GM18517 (cell line): ENCODE measurements at regions not wholly inside any gene's neighbourhood (a gene's known extent, or its start where the extent isn't known, plus 50 kb on each side); places are given as distances from the start of the nearest gene placed in this dataset.
"Not testable (repeated sequence)": the region's sequence is repeated elsewhere in the genome, so short reads cannot be mapped to it uniquely, and the experiment has no call there.

ENCODE experiments used
- ATAC-seq: cut with Tn5 transposase; IDR thresholded peaks from one replicate; pipeline ENCODE4 v1.9.1; 2021; ENCODE audit warnings: mild to moderate bottlenecking, moderate library complexity; ENCODE audit not compliant: unreplicated experiment

DNA sequence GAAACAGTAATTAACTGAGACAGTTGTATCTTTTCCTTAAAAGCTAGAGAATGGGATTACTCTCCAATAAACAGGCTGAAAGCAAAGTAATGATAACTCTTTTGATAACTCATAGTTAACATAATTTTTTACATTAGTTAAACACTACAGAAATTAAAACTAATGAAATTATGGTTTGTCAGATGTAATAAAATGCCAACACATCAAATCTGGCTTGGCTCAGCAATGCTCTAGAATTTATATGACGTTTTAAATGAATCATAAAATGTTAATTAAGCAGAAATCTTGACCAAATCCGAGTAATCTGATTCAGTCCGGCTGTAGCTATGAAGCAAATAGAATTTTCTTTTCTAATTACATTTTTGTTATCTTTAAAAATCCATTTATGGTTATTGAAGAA, 244.2 kb upstream of the NR3C2 start:
- no peak for ATAC-seq

DNA sequence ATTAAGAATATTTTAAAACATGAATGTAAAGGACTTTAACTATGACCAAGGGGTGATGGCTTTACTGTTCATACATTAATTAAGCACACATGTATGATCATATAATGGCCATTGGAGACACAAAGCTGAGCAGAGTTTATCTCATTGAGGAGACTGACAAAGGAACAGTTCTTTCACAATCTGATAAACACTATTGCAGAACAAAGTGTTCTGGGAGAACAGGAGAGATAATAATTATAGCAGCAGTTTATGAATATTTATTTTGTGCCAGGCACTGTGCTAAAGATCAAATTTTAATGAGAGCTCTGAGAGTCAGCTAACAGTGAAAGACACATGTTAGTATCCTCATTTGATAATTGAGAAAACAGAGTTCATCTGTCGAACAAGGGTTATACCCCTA, 242.4 kb upstream of the NR3C2 start:
- ATAC-seq, result no peak

DNA sequence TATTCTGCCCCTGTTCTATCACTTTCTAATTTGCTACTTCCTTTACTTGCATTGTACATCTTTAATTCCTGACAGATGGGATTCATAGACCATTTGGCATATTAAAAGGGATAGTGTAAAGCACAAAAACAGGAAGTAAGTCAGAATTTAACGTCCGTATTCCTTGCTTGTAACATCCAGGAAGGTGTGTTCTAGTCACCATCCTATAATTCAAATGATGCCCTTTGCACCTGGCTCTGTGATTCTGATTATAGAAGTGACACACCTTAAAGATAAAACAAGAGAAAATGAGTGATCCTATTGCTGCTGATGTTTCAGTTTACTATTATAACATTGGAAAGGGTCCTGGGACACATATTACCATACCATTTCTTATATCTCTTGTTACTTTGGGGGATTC, 238.7 kb upstream of the NR3C2 start:
- ATAC-seq, result no peak

DNA sequence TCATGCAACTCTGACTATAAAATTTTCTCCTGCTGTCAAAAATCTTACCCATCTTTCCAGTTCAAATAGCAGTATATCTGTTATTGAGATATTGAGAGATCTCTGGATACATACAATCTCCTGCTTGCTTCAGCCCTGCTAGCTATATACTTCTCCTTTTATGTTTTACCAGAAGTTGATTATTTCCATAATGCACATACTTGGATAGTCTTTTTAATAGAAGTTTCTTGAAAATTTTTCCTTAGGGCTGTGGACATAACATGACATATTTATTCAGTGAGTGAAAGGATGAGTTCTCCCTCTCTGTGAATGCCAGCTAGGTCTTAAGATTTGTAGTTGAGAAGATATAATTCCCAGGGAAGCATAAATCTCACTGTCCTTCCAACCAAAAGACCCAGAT, 234.1 kb upstream of the NR3C2 start:
- no peak for ATAC-seq

DNA sequence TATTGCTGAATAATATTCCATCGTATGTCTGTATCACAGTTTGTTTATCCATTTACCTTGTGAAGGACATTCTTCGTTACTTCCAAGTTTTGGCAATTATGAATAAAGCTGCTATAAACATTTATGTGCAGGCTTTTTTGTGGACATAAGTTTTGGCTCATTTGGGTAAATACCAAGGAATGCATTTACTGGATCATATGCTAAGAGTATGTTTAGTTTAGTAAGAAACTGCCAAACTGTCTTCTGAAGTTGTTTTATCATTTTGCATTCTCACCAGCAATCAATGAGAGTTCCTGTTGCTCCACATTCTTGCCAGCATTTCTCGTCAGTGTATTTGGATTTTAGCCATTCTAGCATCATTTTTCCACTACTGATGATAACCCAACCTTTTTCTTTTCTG, 232.7 kb upstream of the NR3C2 start:
- no peak for ATAC-seq

DNA sequence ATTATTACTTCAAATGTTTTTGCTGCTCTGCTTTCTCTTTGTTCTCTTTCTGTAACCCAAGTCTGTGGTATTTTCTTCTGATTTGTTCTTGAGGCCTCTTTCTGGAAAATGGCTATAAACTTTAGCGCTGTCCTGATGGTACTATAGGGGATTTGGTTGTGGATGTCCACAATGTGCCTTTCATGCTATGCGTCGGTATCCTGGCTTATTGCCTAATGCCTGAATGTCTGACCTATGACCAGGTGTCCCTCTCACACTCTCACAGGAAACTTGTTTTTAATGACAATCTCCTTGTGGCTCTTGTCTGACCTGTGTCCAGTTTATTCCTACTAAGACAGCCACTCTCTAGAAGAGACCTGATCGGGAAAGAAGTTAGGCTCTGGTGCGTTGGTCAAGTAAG, 222.4 kb upstream of the NR3C2 start:
- no peak for ATAC-seq

DNA sequence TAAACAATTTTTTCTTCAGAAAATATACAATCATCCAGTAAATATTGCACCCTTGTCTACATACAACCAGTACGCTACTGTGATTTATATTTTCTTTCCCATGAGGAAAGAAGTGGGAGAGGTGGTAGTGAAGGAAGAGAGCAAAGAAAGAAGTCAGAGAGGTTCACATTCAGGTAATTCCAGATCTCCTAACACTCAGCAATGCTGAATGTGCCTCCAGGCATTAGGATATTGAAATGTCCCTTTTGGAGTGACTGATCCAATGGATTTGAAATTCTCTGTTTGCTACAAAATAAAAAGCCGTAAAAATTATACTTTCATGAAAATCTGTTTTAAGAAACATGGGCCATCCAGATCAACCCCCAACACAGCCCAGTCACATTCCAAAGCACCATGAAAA, 211.9 kb upstream of the NR3C2 start:
- no peak for ATAC-seq

DNA sequence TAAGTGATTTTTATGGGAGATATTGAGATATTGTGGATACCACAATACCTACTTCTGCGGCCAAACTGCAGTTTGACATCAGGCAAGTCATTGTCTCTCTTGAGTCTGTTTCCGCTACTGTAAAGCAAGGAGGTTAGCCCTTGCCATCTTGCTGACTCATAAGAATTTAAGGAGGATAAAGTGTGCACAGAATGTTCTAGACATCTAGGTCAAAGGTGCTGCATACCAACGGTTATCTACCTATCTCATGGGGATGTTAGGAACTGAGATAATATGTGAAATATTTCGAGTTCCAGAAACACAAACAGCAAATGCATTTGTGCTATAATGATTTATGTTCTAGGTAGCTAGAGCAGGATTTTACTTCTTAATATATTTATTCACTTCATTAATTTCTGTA, 211.5 kb upstream of the NR3C2 start:
- ATAC-seq, result no peak

DNA sequence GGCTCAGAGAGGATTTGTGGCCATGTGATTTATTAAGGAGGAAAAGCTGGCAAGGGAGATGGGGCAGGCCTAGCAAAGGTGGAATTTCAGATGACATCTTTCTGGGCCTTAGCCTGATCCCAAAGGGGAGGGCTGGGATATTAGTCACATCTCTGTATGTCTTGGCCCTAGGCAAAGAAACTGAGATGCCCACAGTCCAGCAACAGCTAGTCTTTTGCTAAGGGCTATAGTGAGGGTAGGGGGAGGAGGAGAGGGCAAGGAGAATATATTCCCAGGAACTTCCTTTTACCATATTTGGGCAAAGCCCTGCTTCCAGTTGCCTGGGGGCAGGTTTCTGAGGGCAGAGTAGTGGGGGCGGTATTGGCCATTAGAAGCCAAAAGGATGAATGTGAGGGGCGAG, 209.8 kb upstream of the NR3C2 start:
- no peak for ATAC-seq

DNA sequence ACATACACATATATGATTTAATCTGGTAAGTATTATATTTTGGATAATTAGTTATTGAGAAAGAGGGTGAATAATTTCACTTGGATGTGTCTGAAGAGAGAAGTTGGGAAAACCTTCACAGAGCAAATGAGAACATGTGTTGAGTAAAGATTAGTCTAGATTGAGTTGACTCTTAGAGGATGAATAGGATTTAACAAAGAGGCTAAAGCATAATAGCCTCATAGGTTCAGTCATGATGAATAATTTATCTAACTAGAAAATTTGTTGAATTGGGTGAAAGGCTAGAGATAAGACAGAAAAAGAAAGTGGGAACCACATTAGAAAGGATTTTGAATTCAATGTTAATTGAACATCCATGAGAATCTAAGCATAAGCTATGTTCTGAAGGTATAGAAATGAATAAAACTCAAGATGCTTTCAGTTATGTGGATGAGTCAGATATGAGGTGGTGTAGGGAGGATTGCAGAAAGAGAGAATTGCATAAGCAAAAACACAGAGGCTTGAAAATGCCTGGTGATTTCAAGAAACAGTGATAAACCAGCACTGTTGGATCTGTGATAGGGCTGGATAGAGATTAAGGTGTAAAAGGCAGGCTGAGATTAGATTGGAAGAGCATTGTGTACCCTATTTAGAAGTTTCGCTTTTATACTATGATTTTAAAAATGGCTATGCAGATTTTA, 207.6 kb upstream of the NR3C2 start:
- no peak for ATAC-seq

DNA sequence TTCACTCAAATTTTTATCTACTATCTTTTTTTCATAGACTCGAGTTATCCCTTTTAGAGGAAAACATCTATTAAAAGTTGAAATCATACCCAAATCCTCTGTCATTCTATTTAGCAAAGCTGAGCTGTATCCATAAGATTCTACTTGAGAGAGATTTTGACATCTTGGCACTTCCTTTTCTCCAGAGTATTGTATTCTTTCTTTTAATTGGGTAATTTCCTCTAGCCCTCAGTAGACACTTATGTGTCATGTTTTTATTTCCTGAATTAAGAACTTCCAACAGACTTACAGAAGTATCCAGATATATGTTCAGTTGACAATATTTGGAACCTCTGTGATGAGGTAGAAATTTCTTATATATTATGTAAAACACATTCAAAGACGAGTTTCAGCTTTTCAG, 201.6 kb upstream of the NR3C2 start:
- no peak for ATAC-seq

DNA sequence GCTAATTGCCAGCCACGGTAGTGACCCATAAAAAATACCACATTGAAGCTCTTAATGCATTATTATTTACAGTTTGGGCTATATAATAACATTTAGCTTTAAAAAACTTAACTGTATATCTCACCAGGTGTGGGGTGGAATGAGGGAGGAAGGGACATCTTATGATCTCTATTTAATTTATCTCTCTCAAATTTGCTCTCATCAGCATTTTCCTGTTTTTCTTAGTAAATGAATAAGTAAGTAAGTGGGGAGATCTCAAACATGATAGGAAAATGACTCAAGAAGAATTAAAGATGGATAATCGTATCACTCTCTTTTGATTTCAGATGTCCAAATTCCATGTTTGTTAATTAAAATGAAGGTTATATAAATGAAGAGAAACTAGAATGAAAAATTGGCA, 200.7 kb upstream of the NR3C2 start:
- no peak for ATAC-seq

DNA sequence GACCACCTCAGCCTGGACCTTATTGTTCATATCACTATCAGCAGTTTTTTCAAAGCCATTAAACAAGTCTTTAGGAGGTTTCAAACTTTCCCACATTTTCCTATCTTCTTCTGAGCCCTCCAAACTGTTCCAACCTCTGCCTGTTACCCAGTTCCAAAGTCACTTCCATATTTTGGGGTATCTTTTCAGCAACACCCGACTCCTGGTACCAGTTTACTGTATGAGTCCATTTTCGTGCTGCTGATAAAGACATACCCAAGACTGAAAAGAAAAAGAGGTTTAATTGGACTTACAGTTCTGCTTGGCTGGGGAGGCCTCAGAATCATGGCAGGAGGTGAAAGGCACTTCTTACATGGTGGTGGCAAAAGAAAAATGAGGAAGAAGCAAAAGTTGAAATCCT, 195.9 kb upstream of the NR3C2 start:
- not testable (repeated sequence) for ATAC-seq

DNA sequence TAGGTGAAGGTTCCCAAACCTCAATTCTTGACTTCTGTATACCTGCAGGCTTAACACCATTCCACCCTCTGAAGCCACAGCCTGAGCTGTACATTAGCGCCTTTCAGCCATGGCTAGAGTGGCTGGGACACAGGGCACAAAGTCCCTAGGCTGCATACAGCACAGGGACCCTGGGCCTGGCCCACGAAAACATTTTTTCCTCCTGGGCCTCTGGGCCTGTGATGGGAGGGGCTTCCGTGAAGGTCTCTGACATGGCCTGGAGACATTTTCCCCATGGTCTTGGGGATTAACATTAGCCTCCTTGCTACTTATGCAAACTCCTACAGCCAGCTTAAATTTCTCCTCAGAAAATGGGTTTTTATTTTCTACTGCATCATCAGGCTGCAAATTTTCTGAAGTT, 195.2 kb upstream of the NR3C2 start:
- ATAC-seq, result not testable (repeated sequence)

DNA sequence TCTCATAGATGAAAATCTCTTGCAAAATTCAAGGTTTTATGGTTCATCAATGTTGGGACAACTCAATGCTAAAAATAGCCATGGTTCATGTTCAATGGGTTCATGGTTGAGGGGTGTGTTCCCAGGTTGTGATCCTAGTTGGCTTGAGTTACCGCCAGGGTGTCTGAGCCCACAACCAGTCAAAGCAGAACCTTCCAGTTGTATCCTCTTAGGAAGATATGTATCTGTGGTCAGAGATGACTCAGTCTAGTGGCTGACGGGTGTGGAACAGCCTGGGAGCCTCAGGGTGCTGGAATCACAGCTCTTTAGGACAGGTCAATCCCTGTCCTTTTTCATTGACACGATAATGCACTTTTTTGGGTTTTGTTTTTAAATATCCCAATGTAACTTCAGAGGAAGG, 192.3 kb upstream of the NR3C2 start:
- ATAC-seq, result no peak

DNA sequence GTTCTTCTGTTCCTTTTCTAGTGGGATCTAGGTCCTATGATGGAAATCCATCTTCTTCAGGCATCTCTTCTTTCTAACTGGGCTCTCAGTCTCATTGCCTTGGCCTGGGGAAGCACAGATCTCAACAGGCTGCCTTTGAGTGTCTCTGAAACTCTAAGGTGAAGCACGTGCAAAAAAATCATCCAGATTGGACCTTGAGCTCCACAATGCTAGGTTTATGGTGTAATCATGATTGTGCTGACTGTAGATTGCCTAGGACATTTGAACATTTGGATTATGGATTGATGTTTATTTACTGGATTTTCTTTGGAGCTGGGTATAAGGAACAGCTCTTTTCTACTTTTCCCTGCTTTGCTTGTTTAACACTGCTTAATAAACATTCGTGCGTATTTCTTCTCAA, 191.5 kb upstream of the NR3C2 start:
- no peak for ATAC-seq

DNA sequence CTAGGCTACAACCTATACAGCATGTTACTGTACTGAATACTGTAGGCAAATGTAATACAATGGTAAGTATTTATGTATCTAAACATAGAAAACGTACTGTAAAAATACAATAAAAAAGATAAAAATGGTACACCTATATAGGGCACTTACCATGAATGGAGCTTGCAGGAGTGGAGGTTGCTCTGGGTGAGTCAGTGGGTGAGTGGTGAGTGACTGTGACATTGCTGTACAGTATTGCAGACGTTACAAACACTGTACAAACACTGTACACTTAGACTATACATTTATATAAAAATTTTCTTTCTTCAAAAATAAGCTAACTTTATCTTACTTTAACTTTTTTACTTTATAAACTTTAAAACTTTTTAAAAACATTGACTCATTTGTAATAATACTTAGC, 190.3 kb upstream of the NR3C2 start:
- ATAC-seq, result no peak

DNA sequence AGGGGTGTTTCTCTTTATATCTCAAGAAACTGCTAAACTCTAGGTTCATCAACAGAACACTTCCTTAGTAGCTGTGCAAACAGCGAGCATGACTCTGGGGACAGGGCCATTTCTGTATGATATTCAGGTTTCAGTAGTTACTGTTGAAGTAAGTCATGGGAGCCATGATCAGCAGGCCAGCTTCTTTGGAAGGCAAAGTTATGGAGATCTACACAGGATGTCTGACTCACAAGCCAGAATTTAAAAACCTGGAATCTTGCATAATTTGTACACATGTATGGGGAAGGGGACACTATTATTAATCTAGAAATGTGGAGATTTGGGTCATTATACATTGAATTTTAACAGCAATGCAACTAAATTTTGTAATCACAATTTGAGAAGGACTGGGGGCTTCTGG, 187.8 kb upstream of the NR3C2 start:
- no peak for ATAC-seq

DNA sequence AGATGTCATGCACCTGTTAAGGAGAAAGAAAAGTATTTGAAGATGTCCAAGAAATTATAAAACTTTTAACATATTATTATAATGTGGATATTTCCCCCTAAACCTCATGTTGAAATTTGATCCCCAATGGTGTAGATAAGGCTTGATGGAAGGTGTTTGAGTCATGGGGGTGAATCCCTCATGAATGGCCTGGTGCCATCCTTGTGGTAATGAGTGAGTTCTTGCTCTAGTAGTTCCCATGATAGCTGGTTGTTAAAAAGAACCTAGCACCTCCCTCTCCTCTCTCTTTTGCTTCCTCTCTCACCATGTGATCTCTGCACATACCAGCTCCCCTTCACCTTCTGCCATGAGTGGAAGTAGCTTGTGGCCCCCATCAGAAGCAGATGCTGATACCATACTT, 176.6 kb upstream of the NR3C2 start:
- ATAC-seq, result no peak

DNA sequence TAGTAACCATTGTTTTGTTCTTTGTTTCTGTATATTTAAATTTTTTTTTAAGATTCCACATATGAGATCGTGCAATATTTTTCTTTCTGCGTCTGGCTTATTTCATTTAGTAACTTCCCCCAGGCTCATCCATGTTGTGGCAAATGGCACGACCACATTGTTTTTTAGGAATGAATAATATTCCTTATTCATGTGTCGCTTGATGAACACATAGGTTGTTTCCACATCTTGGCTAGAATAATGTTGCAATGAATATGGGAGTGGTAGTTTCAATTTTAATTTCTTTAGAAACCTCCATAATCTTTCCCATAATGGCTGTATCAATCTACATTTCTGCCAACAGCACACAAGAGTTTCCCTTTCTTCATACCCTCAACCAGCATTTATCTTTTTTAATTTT, 166.8 kb upstream of the NR3C2 start:
- no peak for ATAC-seq

DNA sequence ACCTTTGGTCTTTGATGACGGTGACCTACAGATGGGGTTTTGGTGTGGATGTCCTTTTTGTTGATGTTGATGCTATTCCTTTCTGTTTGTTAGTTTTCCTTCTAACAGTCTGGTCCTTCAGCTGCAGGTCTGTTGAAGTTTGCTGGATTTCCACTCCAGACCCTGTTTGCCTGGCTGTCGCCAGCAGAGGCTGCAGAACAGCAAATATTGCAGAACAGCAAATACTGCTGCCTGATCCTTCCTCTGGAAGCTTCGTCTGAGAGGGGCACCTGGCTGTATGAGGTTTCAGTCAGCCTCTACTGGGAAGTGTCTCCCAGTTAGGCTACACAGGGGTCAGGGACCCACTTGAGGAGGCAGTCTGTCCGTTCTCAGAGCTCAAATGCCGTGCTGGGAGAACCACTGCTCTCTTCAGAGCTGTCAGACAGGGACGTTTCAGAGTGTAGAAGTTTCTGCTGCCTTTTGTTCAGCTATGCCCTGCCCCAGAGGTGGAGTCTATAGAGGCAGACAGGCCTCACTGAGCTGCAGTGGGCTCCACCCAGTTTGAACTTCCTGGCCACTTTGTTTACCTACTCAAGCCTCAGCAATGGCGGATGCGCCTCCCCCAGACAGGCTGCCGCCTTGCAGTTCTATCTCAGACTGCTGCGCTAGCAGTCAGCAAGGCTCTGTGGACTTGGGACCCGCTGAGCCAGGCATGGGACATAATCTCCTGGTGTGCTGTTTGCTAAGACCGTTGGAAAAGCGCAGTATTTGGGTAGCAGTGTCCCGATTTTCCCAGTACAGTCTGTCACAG, 156.4 kb upstream of the NR3C2 start:
- not testable (repeated sequence) for ATAC-seq

DNA sequence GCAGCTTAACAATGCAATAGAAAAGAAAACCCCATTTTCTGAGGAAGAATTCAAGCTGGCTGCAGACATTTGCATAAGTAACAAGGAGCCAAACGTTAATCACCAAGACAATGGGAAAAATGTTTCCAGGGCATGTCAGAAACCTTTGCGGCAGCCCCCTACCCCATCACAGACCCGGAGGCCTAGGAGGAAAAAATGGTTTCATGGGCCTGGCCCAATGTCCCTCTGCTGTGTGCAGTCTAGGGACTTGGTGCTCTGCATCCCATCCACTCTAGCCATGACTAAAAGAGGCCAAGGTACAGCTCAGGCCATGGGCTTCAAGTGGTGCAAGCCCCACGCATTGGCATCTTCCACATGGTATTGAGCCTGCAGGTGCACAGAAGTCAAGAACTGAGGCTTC, 147.0 kb upstream of the NR3C2 start:
- no peak for ATAC-seq

DNA sequence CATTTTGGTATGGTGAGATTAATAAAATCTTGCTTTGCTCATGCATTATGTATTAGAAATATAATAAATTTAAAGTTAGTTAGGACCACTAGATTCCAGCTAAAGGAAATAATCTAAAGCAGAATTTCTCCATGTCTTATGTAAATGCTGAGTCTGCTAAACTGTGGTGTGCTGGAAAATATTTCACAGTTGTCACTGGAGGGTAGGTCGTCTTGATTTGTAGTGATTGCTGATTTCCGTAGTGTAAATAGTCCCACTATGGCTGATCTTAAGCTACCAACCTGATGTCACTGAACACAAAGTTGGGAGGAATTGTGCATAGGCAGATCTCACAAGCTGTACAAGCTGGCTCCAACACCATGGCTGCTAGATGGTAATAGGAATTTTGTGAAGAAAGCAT, 133.4 kb upstream of the NR3C2 start:
- ATAC-seq, result no peak
